TTC549 (cell line): ENCODE measurements at regions not wholly inside any gene's neighbourhood (a gene's known extent, or its start where the extent isn't known, plus 50 kb on each side); places are given as distances from the start of the nearest gene placed in this dataset.

Experiments used
- FAIRE-seq: peaks from 2 replicates; lab custom pipeline; 2012; peaks lifted over from hg19 to GRCh38; lab: Jason Lieb, UNC

DNA sequence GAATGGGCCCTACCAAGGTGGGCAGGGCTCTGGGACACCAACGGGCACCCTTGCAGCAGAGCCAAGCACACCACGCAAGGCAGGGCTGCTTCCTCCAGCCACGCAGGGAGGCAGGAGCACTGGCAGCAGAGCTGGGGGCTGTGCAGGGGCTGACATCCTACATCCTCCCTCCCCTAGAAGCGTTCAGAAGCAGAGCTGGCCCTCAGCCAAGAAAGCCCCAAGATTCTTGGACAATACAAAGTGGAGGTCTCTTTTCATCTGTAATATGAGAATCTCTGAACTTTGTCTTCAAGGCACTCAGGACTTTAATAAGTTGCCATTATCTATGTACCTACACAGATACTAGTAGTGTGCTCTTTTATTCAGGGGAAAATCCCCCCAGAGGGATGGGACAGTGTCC lies 128.1 kb upstream of the AGAP1 start:
- FAIRE-seq = no peak

- no peak for FAIRE-seq
Observed at GRCh38 chr2:235366390-235366789, 127.5 kb upstream of the AGAP1 start.

- FAIRE-seq = no peak
Observed at GRCh38 chr2:235366807-235367206, 127.0 kb upstream of the AGAP1 start.

DNA sequence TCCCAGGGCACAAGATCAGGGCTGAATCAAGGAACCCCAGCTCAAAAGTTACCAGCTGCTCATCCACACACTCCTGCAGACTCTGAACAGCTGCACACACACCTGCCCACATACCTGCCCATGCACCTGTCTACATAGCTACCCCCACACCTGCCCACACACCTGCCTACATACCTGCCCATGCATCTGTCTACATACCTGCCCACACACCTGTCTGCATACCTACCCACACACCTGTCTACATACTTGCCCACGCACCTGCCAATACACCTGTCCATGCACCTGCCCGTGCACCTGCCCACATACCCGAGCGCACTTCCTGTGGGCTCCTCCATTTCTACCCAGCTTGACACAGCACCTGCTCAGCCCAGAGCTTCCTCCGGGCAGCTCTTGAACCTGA lies 122.8 kb upstream of the AGAP1 start:
- FAIRE-seq = no peak

GRCh38 chr2:235373171-235373570 lies 120.7 kb upstream of the AGAP1 start:
- FAIRE-seq = no peak

GRCh38 chr2:235377176-235377575 lies 116.7 kb upstream of the AGAP1 start:
- no peak for FAIRE-seq

DNA sequence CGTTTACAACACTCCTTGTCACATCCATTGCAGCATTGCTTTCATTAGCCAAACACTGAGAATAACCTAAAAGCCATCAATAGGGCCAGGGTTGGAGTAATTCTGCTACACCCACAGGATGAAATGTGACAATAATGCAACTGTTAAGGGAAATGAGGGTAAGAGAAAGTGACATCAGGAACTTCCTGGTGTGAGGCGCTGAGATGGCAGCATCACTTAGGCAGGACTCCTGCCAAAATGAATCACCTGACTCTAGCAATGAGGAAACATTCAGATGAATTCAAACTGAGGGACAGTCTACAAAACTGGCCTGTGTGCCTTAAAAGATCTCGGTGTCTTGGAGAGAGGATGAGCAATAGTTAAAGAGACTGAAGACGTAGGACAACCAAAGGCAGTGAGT lies 115.6 kb upstream of the AGAP1 start:
- FAIRE-seq = no peak

- no peak for FAIRE-seq
Observed at GRCh38 chr2:235378944-235379343, 114.9 kb upstream of the AGAP1 start.

- FAIRE-seq = no peak
Observed at GRCh38 chr2:235381261-235381912, 112.5 kb upstream of the AGAP1 start.

- FAIRE-seq = no peak
Observed at GRCh38 chr2:235382179-235382578, 111.7 kb upstream of the AGAP1 start.

DNA sequence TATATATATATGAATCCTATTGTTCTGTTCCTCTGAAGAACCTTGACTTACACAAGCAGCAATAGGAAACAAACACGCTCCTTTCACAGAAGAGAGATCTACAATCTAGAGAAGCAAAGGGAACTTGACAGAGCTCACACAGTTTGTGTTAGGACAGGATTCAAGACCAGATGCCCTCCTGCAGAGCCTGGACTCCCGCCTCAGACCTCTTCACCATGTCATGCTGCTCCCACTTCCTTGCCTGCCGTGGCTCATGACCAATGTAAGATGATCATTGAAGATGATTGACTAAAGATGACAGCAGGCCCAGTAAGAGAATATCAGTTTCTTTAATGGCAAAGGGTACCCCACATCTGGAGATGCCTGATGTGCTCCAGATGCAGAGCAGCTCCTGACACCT lies 111.2 kb upstream of the AGAP1 start:
- no peak for FAIRE-seq

GRCh38 chr2:235383272-235383843 lies 110.5 kb upstream of the AGAP1 start:
- no peak for FAIRE-seq

GRCh38 chr2:235384624-235385023 lies 109.2 kb upstream of the AGAP1 start:
- no peak for FAIRE-seq

GRCh38 chr2:235389626-235390025 lies 104.2 kb upstream of the AGAP1 start:
- no peak for FAIRE-seq

DNA sequence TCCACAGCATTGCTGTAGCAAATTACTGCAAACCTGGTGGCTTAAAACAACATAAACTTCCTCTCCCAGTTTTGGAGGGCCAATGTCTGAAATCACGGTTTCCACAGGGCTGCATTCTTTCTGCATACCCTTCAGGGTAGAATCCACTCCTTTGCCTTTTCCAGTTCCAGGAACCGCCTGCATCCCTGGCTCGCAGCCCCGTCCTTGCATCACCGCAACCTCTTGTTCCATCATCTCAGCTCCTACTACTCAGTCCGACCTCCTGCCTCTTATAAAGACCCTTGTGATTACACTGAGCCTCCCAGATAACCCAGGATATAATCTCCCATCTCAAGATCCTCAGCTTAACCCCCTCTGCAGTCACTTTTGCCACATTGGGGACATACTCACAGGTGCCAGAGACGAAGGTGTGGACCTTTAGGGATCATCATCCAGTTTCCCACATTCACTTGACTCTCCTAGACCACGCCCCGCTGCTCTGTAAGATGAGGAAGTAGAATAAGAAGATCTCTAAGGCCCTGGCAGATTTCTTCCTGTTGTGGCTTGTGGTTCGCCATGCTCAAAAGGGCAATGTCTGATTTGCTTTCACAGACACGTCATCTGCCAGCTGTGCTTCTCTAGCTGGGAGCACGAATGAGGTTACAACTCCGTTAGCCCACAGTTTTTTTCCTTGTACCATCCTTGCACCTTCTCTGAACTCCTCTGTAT lies 103.6 kb upstream of the AGAP1 start:
- FAIRE-seq = no peak

DNA sequence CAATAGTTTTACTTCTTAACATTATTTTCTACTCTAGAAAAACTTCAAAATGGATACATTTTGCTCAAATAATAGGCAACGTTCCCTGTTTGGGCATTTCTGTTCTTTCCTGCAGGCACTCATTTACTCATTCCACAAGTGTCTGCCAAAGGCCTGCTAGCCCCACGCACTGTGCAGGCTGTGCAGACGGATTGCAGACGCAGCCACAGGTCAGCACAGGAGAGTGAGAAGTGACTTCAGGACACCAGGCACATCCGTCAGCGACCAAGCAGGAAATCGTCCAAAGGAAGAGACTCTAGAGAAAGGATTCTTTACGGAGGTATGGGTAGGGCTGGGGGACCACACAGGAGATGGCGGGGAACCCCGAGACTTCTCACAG lies 103.0 kb upstream of the AGAP1 start:
- no peak for FAIRE-seq

- FAIRE-seq = no peak
Observed at GRCh38 chr2:235391921-235392615, 101.8 kb upstream of the AGAP1 start.

DNA sequence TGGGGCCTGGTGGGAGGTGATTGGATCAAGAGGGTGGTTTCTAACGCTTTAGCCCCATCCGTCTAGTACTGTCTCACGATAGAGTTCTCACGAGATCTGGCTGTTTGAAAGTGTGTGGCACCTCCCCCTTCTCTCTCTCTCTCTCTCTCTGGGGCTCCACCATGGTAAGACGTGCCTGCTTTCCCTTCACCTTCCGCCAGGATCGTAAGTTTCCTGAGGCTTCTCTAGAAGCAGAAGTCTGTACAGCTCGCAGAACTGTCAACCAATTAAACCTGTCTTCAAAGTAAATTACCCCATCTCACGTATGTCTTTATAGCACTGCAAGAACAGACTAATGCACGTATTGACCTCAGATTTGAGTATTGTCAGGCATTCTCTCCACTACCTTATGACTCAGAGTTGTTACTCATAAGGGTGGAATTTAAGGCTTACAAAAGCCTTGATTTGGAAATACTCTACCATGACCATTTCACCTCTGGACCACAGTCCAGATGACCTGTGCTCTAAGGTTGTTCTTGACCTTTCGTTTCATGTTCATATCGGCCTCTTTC lies 99.5 kb upstream of the AGAP1 start:
- no peak for FAIRE-seq

DNA sequence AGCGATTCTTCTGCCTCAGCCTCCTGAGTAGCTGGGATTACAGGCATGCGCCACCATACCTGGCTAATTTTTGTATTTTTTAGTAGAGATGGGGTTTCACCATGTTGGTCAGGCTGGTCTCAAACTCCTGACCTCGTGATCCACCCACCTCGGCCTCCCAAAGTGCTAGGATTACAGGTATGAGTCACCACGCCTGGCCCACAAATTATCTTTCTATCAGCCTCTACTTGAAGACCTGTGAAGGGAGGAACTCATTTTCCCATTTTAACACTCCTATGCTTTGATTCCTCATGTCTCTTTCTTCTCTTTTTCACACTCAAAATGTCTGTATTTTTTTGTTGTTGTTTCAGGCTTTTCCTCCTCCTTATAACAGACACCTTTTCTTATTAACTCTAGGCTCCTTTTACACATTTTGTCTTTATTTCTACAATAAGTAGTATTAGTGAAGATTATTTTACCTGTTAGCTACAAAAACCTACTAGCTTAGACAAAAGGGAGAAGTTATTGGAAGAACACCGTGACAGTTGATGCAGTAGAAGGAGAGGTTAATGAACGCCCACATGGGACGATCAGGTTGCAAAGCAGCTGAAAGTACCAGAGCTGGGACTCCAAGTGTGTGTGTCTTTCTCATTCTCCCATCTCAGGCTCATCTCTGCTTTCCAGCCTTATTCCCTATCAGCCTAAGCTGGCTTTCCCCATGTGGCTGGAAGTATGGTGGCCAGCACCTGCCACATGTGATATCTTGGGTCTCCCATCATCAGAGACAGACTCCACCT lies 97.6 kb upstream of the AGAP1 start:
- FAIRE-seq = no peak

DNA sequence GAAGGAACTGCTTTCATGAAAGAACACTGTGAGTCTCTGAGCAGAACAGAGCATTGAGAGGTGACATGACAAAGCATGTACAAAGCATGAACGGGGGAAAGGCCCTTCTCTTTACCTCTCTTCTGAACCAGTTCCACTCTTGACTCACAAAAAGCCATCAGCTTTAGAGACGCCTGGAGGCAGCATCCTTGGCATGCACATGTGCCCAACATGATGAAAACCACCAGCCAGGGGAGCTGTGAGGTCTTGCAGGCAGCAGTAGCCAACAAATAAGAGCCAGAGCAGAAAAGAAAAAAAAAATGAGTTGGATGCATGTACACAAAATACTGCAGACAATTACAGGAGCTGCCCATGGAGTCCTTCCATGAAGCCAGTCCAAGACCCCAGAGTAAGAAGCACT lies 95.5 kb upstream of the AGAP1 start:
- no peak for FAIRE-seq

DNA sequence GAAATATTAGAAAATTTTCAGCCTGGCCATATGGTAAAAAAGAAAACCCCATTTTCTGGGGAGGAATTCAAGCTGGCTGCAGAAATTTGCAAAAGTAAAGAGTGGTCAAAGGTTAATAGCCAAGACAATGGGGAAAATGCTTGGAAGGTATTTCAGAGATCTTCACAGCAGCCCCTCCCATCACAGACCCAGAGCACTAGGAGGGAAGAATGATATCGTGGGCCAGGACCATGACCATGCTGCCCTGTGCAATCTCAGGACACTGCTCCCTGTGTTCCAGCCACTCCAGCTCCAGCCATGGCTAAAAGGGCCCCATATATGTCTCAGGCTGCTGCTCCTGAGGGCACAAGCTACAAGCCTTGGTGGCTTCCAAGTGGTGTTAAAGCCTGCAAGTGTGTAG lies 93.9 kb upstream of the AGAP1 start:
- no peak for FAIRE-seq

- FAIRE-seq = no peak
Observed at GRCh38 chr2:235402422-235402821, 91.4 kb upstream of the AGAP1 start.
